ENCODE measurements at regions not wholly inside any gene's neighbourhood (a gene's known extent, or its start where the extent isn't known, plus 50 kb on each side); places are given as distances from the start of the nearest gene placed in this dataset.

DNA sequence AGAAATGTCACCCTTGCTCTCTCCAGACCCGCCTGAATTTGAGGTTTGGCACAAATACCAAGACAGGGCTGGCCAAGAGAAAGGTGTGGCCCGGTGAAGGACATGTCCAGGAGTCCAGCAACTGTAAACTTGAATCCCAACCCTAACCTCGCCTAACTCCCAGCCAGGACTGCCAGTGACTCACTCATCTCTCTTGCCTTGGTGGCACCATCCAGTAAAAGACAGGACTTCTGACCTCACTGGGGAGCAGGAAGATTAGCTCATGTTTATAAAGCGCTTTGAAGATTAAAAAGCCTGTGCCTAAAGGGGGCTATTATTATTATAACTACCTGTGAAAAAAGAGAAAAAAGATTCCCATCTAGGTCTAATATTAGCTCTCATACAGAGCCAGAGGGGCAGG, 335.3 kb downstream of the SOX9 start:
- TF ChIP-seq, protein P1, sequence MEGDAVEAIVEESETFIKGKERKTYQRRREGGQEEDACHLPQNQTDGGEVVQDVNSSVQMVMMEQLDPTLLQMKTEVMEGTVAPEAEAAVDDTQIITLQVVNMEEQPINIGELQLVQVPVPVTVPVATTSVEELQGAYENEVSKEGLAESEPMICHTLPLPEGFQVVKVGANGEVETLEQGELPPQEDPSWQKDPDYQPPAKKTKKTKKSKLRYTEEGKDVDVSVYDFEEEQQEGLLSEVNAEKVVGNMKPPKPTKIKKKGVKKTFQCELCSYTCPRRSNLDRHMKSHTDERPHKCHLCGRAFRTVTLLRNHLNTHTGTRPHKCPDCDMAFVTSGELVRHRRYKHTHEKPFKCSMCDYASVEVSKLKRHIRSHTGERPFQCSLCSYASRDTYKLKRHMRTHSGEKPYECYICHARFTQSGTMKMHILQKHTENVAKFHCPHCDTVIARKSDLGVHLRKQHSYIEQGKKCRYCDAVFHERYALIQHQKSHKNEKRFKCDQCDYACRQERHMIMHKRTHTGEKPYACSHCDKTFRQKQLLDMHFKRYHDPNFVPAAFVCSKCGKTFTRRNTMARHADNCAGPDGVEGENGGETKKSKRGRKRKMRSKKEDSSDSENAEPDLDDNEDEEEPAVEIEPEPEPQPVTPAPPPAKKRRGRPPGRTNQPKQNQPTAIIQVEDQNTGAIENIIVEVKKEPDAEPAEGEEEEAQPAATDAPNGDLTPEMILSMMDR (IDR thresholded peaks at IDR 0.05; ENCODE audit: extremely low read depth in 1 of 2, insufficient read depth in 1 of 2, low read depth in 1 of 2, low read length in 2 of 2) = no peak
- no peak for TF ChIP-seq MYC (IDR thresholded peaks at IDR 0.05; ENCODE audit: low read depth, low read length)
